ENCODE measurements at regions not wholly inside any gene's neighbourhood (a gene's known extent, or its start where the extent isn't known, plus 50 kb on each side); places are given as distances from the start of the nearest gene placed in this dataset.

- DNase-seq (ENCODE audit: low read depth in 2 of 2), result no peak
These were observed 195.7 kb upstream of the MAN1A1 start for GRCh38 chr6:119545245-119545644.

- DNase-seq (ENCODE audit: low read depth in 2 of 2), result no peak
These were observed 195.0 kb upstream of the MAN1A1 start for GRCh38 chr6:119544325-119545175.

GRCh38 chr6:119543332-119543731, 193.8 kb upstream of the MAN1A1 start:
- no peak for DNase-seq (ENCODE audit: low read depth in 2 of 2)

GRCh38 chr6:119542037-119542436, 192.5 kb upstream of the MAN1A1 start:
- DNase-seq (ENCODE audit: low read depth in 2 of 2), result no peak

GRCh38 chr6:119541132-119541905, 191.8 kb upstream of the MAN1A1 start:
- peak in 1 of 2 donors; percentile 16 for DNase-seq (ENCODE audit: low read depth in 2 of 2)

GRCh38 chr6:119540417-119540816, 190.9 kb upstream of the MAN1A1 start:
- no peak for DNase-seq (ENCODE audit: low read depth in 2 of 2)

GRCh38 chr6:119539066-119539746, 189.6 kb upstream of the MAN1A1 start:
- DNase-seq (ENCODE audit: low read depth in 2 of 2), result no peak

GRCh38 chr6:119536666-119537065, 187.1 kb upstream of the MAN1A1 start:
- DNase-seq (ENCODE audit: low read depth in 2 of 2), result no peak

- no peak for DNase-seq (ENCODE audit: low read depth in 2 of 2)
These were observed 185.8 kb upstream of the MAN1A1 start for GRCh38 chr6:119535332-119535731.

- peak in 1 of 2 donors; percentile 3 for DNase-seq (ENCODE audit: low read depth in 2 of 2)
These were observed 184.2 kb upstream of the MAN1A1 start for GRCh38 chr6:119533603-119534279.

- DNase-seq (ENCODE audit: low read depth in 2 of 2), result no peak
These were observed 177.6 kb upstream of the MAN1A1 start for GRCh38 chr6:119527231-119527578.

GRCh38 chr6:119526561-119527230, 177.1 kb upstream of the MAN1A1 start:
- no peak for DNase-seq (ENCODE audit: low read depth in 2 of 2)

- no peak for DNase-seq (ENCODE audit: low read depth in 2 of 2)
These were observed 174.8 kb upstream of the MAN1A1 start for GRCh38 chr6:119524410-119524809.

- DNase-seq (ENCODE audit: low read depth in 2 of 2), result no peak
These were observed 174.0 kb upstream of the MAN1A1 start for GRCh38 chr6:119523556-119523955.

- DNase-seq (ENCODE audit: low read depth in 2 of 2), result no peak
These were observed 171.7 kb upstream of the MAN1A1 start for GRCh38 chr6:119521251-119521650.

- no peak for DNase-seq (ENCODE audit: low read depth in 2 of 2)
These were observed 167.9 kb upstream of the MAN1A1 start for GRCh38 chr6:119517428-119517827.

- no peak for DNase-seq (ENCODE audit: low read depth in 2 of 2)
These were observed 164.8 kb upstream of the MAN1A1 start for GRCh38 chr6:119514345-119514744.

GRCh38 chr6:119511024-119511423, 161.5 kb upstream of the MAN1A1 start:
- peak in 1 of 2 donors; percentile 10 for DNase-seq (ENCODE audit: low read depth in 2 of 2)

- DNase-seq (ENCODE audit: low read depth in 2 of 2), result no peak
These were observed 160.7 kb upstream of the MAN1A1 start for GRCh38 chr6:119510246-119510645.

- no peak for DNase-seq (ENCODE audit: low read depth in 2 of 2)
These were observed 157.1 kb upstream of the MAN1A1 start for GRCh38 chr6:119506631-119507174.
